CD4-positive, alpha-beta memory T cell (primary cell): ENCODE measurements at regions not wholly inside any gene's neighbourhood (a gene's known extent, or its start where the extent isn't known, plus 50 kb on each side); places are given as distances from the start of the nearest gene placed in this dataset.

Source experiments
- CTCF ChIA-PET: fragments of 350-600 bp; sonication (Branson Sonifier 250); formaldehyde crosslinking; loops from one replicate; lab custom pipeline; 2021; ENCODE audit warnings: inconsistent platforms; ENCODE audit not compliant: partially characterized antibody; lab: Charles Lee
- POLR2A ChIA-PET: fragments of 350-600 bp; sonication (Branson Sonifier 250); formaldehyde crosslinking; loops from one replicate; lab custom pipeline; 2021; ENCODE audit not compliant: partially characterized antibody; lab: Charles Lee
- DNase-seq, 5 donors: peaks; one replicate each; pipeline versions ENCODE4 v3.0.0 to v3.0.0-alpha.2; 2020 to 2022; ENCODE audit warnings: mixed read lengths in 1 of 5
- H3K27ac ChIP-seq: one replicate; pipeline ENCODE4 v1.7.0; 2013; ENCODE audit warnings: low read depth, low read length
- H3K27me3 ChIP-seq: 2 replicates; pipeline ENCODE4 v1.7.0; 2013; ENCODE audit warnings: mild to moderate bottlenecking, low read length, moderate library complexity; ENCODE audit not compliant: insufficient read depth
- H3K36me3 ChIP-seq: 2 replicates; pipeline ENCODE4 v1.7.0; 2013; ENCODE audit warnings: mild to moderate bottlenecking, low read length, moderate library complexity; ENCODE audit not compliant: insufficient read depth
- H3K4me1 ChIP-seq: 2 replicates; pipeline ENCODE4 v1.7.0; 2013; ENCODE audit warnings: mild to moderate bottlenecking, low read length, moderate library complexity; ENCODE audit not compliant: insufficient read depth
- H3K4me3 ChIP-seq, 2 donors: one replicate each; pipeline ENCODE4 v1.7.0; 2013; ENCODE audit warnings: low read length in 2 of 2, mild to moderate bottlenecking in 1 of 2
- H3K9me3 ChIP-seq, 2 donors: one replicate each; pipeline ENCODE4 v1.7.0; 2013; ENCODE audit warnings: low read length in 2 of 2, control low read depth in 1 of 2; ENCODE audit not compliant: control insufficient read depth in 1 of 2
- H3K27ac Mint-ChIP-seq, 7 donors: one replicate each; pipeline ENCODE4 v1.8.0; 2020 to 2021; ENCODE audit warnings: mixed read lengths in 7 of 7, mild to moderate bottlenecking in 6 of 7, inconsistent platforms in 3 of 7, moderate library complexity in 3 of 7
- H3K27me3 Mint-ChIP-seq, 2 donors: one replicate each; pipeline ENCODE4 v1.8.0; 2020 to 2021; ENCODE audit warnings: mixed read lengths in 2 of 2
- H3K36me3 Mint-ChIP-seq, 2 donors: one replicate each; pipeline ENCODE4 v1.8.0; 2020 to 2021; ENCODE audit warnings: mixed read lengths in 2 of 2, inconsistent platforms in 1 of 2, mild to moderate bottlenecking in 1 of 2
- H3K4me1 Mint-ChIP-seq, 4 donors: one replicate each; pipeline ENCODE4 v1.8.0; 2020 to 2021; ENCODE audit warnings: mixed read lengths in 4 of 4, mild to moderate bottlenecking in 1 of 4
- H3K4me3 Mint-ChIP-seq, 8 donors: one replicate each; pipeline ENCODE4 v1.8.0; 2020 to 2021; ENCODE audit warnings: mixed read lengths in 8 of 8, mild to moderate bottlenecking in 7 of 8, moderate library complexity in 6 of 8, inconsistent platforms in 3 of 8
- H3K9me3 Mint-ChIP-seq, 8 donors: one replicate each; pipeline ENCODE4 v1.8.0; 2020 to 2021; ENCODE audit warnings: mixed read lengths in 8 of 8, mild to moderate bottlenecking in 5 of 8, inconsistent platforms in 3 of 8, moderate library complexity in 1 of 8
- intact Hi-C: fragments of 100-400 bp; cut with micrococcal nuclease; formaldehyde crosslinking; loops from one replicate; pipeline ENCODE4 v1.15.1; 2023

- intact Hi-C loops, result no loop called here
- H3K27ac ChIP-seq, result no peak overlapping the region
- H3K27ac Mint-ChIP-seq, result no peak overlapping the region
- H3K36me3 Mint-ChIP-seq, result no peaks in the 10 kb centered on the region
- H3K27me3 Mint-ChIP-seq, result peaks cover 0 to 1% of the 10 kb centered on the region in 2 donors
- no peak for DNase-seq
- no peak overlapping the region for H3K4me3 ChIP-seq
- no peaks in the 10 kb centered on the region for H3K36me3 ChIP-seq
- ChIA-PET CTCF (no interaction called here), POLR2A (no interaction called here)
- no peaks in the 10 kb centered on the region for H3K27me3 ChIP-seq
- no peaks in the 10 kb centered on the region for H3K9me3 ChIP-seq
- H3K4me1 Mint-ChIP-seq, result no peaks in the 10 kb centered on the region
- peaks cover 0 to 4% (median under 1%) of the 10 kb centered on the region in 8 donors for H3K9me3 Mint-ChIP-seq
- no peak overlapping the region for H3K4me3 Mint-ChIP-seq
- no peaks in the 10 kb centered on the region for H3K4me1 ChIP-seq
These were observed 519.9 kb downstream of the KCNJ3 start for GRCh38 chr2:155218292-155218924.

DNA sequence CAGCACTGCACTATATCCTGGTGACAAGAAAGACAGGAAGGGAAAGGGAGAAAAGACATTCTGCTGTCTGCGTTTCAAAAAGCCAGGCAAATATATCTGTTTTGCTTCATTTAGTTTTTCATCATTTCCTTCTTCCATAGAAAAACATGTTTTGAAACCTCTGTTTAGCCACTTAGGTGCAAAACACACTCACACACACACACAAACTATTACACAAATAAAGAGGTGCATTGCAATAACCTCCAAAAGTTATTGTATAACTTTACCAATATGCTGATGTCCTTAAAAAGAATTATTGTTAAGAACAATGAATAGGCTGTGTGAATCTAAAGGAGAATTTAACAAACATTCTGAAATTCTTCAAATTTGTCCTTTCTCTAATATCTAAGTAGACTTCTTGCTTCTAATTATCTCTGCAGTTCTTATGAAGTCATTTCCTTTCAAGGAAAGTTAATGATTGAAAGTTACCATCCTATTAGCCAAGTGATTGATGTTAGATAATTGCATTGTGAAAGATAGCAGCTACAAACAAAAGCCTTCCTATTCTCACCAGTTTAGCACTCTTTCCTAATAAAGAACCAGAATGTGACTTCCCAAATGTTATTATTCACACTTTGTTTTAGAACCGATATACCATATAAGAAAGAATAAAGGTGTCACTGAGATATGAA lies 516.7 kb downstream of the KCNJ3 start:
- Mint-ChIP-seq H3K36me3 (no peaks in the 10 kb centered on the region), H3K27me3 (no peaks in the 10 kb centered on the region), H3K27ac (no peak overlapping the region), H3K4me3 (no peak overlapping the region), H3K4me1 (no peaks in the 10 kb centered on the region), H3K9me3 (peaks cover 0 to 4% (median 0%) of the 10 kb centered on the region in 8 donors)
- no peak for DNase-seq
- ChIA-PET POLR2A (no interaction called here), CTCF (no interaction called here)
- no peaks in the 10 kb centered on the region for H3K9me3 ChIP-seq
- no peaks in the 10 kb centered on the region for H3K4me1 ChIP-seq
- H3K27ac ChIP-seq, result no peak overlapping the region
- H3K36me3 ChIP-seq, result no peaks in the 10 kb centered on the region
- intact Hi-C loops, result no loop called here
- H3K27me3 ChIP-seq, result no peaks in the 10 kb centered on the region
- H3K4me3 ChIP-seq, result no peak overlapping the region

DNA sequence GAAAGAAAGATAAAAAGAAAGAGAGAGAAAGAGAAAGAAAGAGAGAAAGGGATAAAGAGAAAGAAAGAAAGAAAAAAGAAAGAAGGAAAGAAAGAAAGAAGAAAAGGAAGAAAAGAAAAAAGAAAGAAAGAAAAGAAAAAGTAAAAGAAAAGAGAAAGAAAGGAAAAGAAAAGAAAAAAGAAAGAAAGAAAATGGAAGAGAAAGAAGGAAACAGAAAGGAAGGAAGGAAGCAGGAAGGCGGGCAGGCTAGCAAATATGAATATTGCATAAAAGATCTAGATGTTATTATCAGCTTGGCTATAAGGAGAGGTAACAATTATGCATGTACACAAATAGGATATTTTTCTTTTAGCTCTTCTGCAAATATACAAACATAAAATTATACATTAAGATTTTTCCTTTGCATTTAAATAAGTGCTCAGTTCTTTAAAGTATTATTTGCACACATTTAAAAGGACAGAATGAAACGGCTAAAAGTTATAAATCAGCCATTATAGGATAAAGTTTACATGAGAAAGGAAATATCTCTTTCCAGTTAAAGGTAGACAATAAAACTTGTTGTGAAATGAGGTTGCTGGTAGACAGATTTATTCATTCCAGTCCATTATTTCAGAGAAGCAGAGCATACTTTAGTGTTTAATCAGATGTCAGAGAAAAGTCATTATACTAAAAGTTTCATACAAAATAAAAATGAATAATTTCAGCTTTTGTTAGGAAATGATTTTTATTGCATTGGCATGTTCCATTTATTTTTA lies 511.4 kb downstream of the KCNJ3 start:
- Mint-ChIP-seq H3K9me3 (peaks cover 0 to 4% (median 2%) of the 10 kb centered on the region in 8 donors), H3K36me3 (no peaks in the 10 kb centered on the region), H3K27me3 (no peaks in the 10 kb centered on the region), H3K4me3 (no peak overlapping the region), H3K27ac (no peak overlapping the region), H3K4me1 (no peaks in the 10 kb centered on the region)
- no peaks in the 10 kb centered on the region for H3K27me3 ChIP-seq
- no peaks in the 10 kb centered on the region for H3K4me1 ChIP-seq
- POLR2A ChIA-PET, result no interaction called here
- H3K36me3 ChIP-seq, result no peaks in the 10 kb centered on the region
- H3K9me3 ChIP-seq, result no peaks in the 10 kb centered on the region
- no peak for DNase-seq
- H3K4me3 ChIP-seq, result no peak overlapping the region
- H3K27ac ChIP-seq, result no peak overlapping the region
- intact Hi-C loops, result no loop called here
- CTCF ChIA-PET, result no interaction called here

DNA sequence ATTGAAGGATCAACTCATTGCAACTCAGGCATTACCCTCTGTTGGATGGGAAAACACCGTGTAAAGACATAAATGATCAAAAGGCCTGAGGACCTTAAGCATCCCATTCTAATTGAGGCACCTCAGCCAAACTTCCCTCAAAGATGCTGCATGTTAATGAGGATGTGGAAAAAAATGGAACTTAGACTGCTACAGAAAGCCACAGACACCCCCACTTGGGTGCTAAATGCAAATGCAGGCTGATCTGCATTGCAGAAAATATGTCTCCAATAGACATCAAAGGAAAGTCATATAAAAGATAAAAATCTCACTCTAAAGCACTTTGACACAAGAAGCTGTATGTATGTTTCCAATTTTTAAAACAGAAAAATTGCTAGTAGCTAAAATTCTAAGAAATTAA lies 504.7 kb downstream of the KCNJ3 start:
- CTCF ChIA-PET, result no interaction called here
- no peaks in the 10 kb centered on the region for H3K36me3 Mint-ChIP-seq
- H3K27me3 ChIP-seq, result no peaks in the 10 kb centered on the region
- intact Hi-C loops, result no loop called here
- H3K4me1 ChIP-seq, result no peaks in the 10 kb centered on the region
- DNase-seq, result no peak
- no peaks in the 10 kb centered on the region for H3K36me3 ChIP-seq
- H3K9me3 ChIP-seq, result no peaks in the 10 kb centered on the region
- no peak overlapping the region for H3K27ac Mint-ChIP-seq
- POLR2A ChIA-PET, result no interaction called here
- H3K4me3 Mint-ChIP-seq, result no peak overlapping the region
- no peaks in the 10 kb centered on the region for H3K4me1 Mint-ChIP-seq
- H3K4me3 ChIP-seq, result no peak overlapping the region
- peaks cover 0 to under 1% (median 0%) of the 10 kb centered on the region in 8 donors for H3K9me3 Mint-ChIP-seq
- H3K27me3 Mint-ChIP-seq, result no peaks in the 10 kb centered on the region
- H3K27ac ChIP-seq, result no peak overlapping the region

GRCh38 chr2:155200753-155201152 lies 502.3 kb downstream of the KCNJ3 start:
- H3K4me3 ChIP-seq, result no peak overlapping the region
- Mint-ChIP-seq H3K4me3 (no peak overlapping the region), H3K9me3 (no peaks in the 10 kb centered on the region), H3K27ac (no peak overlapping the region), H3K36me3 (no peaks in the 10 kb centered on the region), H3K27me3 (no peaks in the 10 kb centered on the region), H3K4me1 (no peaks in the 10 kb centered on the region)
- no peaks in the 10 kb centered on the region for H3K9me3 ChIP-seq
- DNase-seq, result no peak
- H3K36me3 ChIP-seq, result no peaks in the 10 kb centered on the region
- H3K27me3 ChIP-seq, result no peaks in the 10 kb centered on the region
- POLR2A ChIA-PET, result no interaction called here
- H3K27ac ChIP-seq, result no peak overlapping the region
- H3K4me1 ChIP-seq, result no peaks in the 10 kb centered on the region
- CTCF ChIA-PET, result no interaction called here
- intact Hi-C loops, result no loop called here

- Mint-ChIP-seq H3K4me3 (no peak overlapping the region), H3K4me1 (no peaks in the 10 kb centered on the region), H3K9me3 (peaks cover 0 to 11% (median 5%) of the 10 kb centered on the region in 8 donors), H3K27me3 (no peaks in the 10 kb centered on the region), H3K27ac (no peak overlapping the region), H3K36me3 (no peaks in the 10 kb centered on the region)
- Histone ChIP-seq H3K27ac (no peak overlapping the region), H3K4me1 (no peaks in the 10 kb centered on the region), H3K9me3 (no peaks in the 10 kb centered on the region), H3K36me3 (no peaks in the 10 kb centered on the region), H3K4me3 (no peak overlapping the region), H3K27me3 (no peaks in the 10 kb centered on the region)
- DNase-seq, result no peak
- ChIA-PET CTCF (no interaction called here), POLR2A (no interaction called here)
- intact Hi-C loops, result no loop called here
These were observed 491.8 kb downstream of the KCNJ3 start for GRCh38 chr2:155190342-155190741.

- Histone ChIP-seq H3K27me3 (no peaks in the 10 kb centered on the region), H3K27ac (no peak overlapping the region), H3K9me3 (no peaks in the 10 kb centered on the region), H3K4me1 (no peaks in the 10 kb centered on the region), H3K36me3 (no peaks in the 10 kb centered on the region), H3K4me3 (no peak overlapping the region)
- Mint-ChIP-seq H3K4me3 (no peak overlapping the region), H3K9me3 (peaks cover 0 to 8% (median 2%) of the 10 kb centered on the region in 8 donors), H3K36me3 (no peaks in the 10 kb centered on the region), H3K27ac (no peak overlapping the region), H3K4me1 (no peaks in the 10 kb centered on the region), H3K27me3 (no peaks in the 10 kb centered on the region)
- intact Hi-C loops, result no loop called here
- DNase-seq, result no peak
- CTCF ChIA-PET, result no interaction called here
- POLR2A ChIA-PET, result no interaction called here
These were observed 480.4 kb downstream of the KCNJ3 start for GRCh38 chr2:155178921-155179320.
